Ovary (tissue), 1 donor: ENCODE measurements at regions not wholly inside any gene's neighbourhood (a gene's known extent, or its start where the extent isn't known, plus 50 kb on each side); places are given as distances from the start of the nearest gene placed in this dataset.

Source experiments
- EP300 ChIP-seq: sonication (generic); formaldehyde crosslinking; IDR thresholded peaks from one replicate; pipeline ENCODE4 v1.6.1; 2017; ENCODE audit warnings: antibody characterized with exemption
- POLR2A ChIP-seq: fragments of 450-650 bp; IDR thresholded peaks from one replicate; pipeline ENCODE4 v1.6.1; 2017; ENCODE audit warnings: antibody characterized with exemption, mild to moderate bottlenecking, moderate library complexity

DNA sequence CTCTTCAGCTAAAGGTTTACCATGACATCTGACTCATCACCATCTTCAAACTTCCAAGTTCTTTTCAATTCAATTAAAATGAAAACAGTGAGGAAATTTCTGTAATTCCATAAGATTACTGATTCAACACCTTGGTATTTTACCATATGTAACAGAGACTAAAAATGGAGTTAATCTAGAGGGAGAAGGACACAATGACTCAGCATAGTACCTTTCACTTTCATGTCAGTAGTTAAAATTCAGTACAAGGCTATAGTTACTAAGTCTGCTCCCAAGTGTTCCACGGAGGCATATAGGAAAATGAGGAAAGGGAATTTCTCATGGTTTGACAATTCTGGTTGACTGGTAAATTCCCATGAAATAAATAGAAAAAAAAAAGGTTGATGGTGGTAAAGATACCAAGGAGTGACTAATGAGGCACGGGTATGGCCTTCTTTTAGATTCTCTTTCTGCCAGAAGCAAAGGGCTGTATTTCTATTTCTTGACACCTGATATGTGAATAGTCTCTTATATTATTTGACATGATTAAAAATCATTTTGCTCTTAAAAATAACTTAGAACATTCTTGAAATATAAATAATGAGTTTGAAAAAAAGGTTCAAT is 526.7 kb upstream of the ADGRB3 start:
- TF ChIP-seq EP300 (no peak), POLR2A (no peak)
